H1 (cell line): ENCODE measurements at regions not wholly inside any gene's neighbourhood (a gene's known extent, or its start where the extent isn't known, plus 50 kb on each side); places are given as distances from the start of the nearest gene placed in this dataset.

Source experiments
- CTCF ChIA-PET: fragments of 300-600 bp; sonication (Branson Sonifier 250); formaldehyde crosslinking; loops from one replicate; lab custom pipeline; 2021; ENCODE audit not compliant: partially characterized antibody; lab: Charles Lee
- POLR2A ChIA-PET: fragments of 300-600 bp; sonication (Branson Sonifier 250); formaldehyde crosslinking; loops from one replicate; lab custom pipeline; 2021; ENCODE audit warnings: inconsistent platforms; ENCODE audit not compliant: partially characterized antibody; lab: Charles Lee
- DNase-seq, 2 experiments: peaks; one replicate each; pipeline versions ENCODE4 v3.0.0 to v3.0.0-alpha.2; 2010 to 2022; ENCODE audit warnings: low spot score in 2 of 2, low read depth in 1 of 2, mixed read lengths in 1 of 2
- FAIRE-seq: peaks from 2 replicates; lab custom pipeline; 2011; peaks lifted over from hg19 to GRCh38; lab: Jason Lieb, UNC
- H2AFZ ChIP-seq: 2 replicates; pipeline ENCODE4 v1.8.1; 2012; ENCODE audit warnings: low read length, inconsistent platforms
- H2AK5ac ChIP-seq: 2 replicates; pipeline ENCODE4 v1.6.1; 2013; ENCODE audit warnings: low read depth, low read length
- H2BK120ac ChIP-seq: replicated peaks from 2 replicates; pipeline ENCODE3; 2013; ENCODE audit warnings: low read depth, low read length, inconsistent platforms
- H2BK12ac ChIP-seq: 2 replicates; pipeline ENCODE4 v1.6.1; 2013; ENCODE audit warnings: low read depth, low read length
- H2BK15ac ChIP-seq: 2 replicates; pipeline ENCODE4 v1.6.1; 2013; ENCODE audit warnings: low read length
- H2BK20ac ChIP-seq: 2 replicates; pipeline ENCODE4 v1.6.1; 2013; ENCODE audit warnings: low read length
- H2BK5ac ChIP-seq: 2 replicates; pipeline ENCODE4 v1.6.1; 2013; ENCODE audit warnings: low read depth, low read length
- H3K14ac ChIP-seq: 2 replicates; pipeline ENCODE4 v1.6.1; 2013; ENCODE audit warnings: inconsistent platforms; ENCODE audit not compliant: insufficient read length
- H3K18ac ChIP-seq: 2 replicates; pipeline ENCODE4 v1.6.1; 2013; ENCODE audit warnings: low read length; ENCODE audit errors: extremely low read depth
- H3K23ac ChIP-seq: 2 replicates; pipeline ENCODE4 v1.6.1; 2013; ENCODE audit warnings: inconsistent platforms; ENCODE audit not compliant: insufficient read length
- H3K23me2 ChIP-seq: 2 replicates; pipeline ENCODE4 v1.6.1; 2013; ENCODE audit warnings: low read depth, low read length
- H3K27ac ChIP-seq: 2 replicates; pipeline ENCODE4 v1.6.1; 2011; ENCODE audit warnings: low read depth, low read length, inconsistent platforms
- H3K27me3 ChIP-seq, 4 experiments: replicated peaks in 1 of 4; 1 replicate in 1 of 4; 2 replicates in 3 of 4; pipeline versions ENCODE4 v1.6.1 to v1.8.1; 2011 to 2013; ENCODE audit warnings: low read length in 3 of 4, mild to moderate bottlenecking in 3 of 4, inconsistent platforms in 2 of 4, mixed read lengths in 2 of 4, moderate library complexity in 1 of 4; ENCODE audit not compliant: control insufficient read depth in 3 of 4, insufficient read depth in 3 of 4; ENCODE audit errors: extremely low read depth in 1 of 4
- H3K36me3 ChIP-seq, 4 experiments: 2 replicates each; pipeline versions ENCODE4 v1.6.1 to v1.8.1; 2011 to 2013; ENCODE audit warnings: mild to moderate bottlenecking in 4 of 4, low read length in 3 of 4, moderate library complexity in 2 of 4, control low read depth in 1 of 4, inconsistent platforms in 1 of 4; ENCODE audit not compliant: insufficient read depth in 4 of 4, control insufficient read depth in 2 of 4
- H3K4ac ChIP-seq: replicated peaks from 2 replicates; pipeline ENCODE3; 2013; ENCODE audit warnings: low read length, low read depth, mixed read lengths, inconsistent platforms; ENCODE audit not compliant: insufficient read length
- H3K4me1 ChIP-seq, 4 experiments: replicated peaks in 1 of 4; 1 replicate in 1 of 4; 2 replicates in 3 of 4; pipeline versions ENCODE4 v1.6.1 to v1.8.1; 2011 to 2013; ENCODE audit warnings: low read length in 3 of 4, inconsistent platforms in 2 of 4, mixed read lengths in 1 of 4; ENCODE audit not compliant: insufficient read depth in 4 of 4, control insufficient read depth in 3 of 4
- H3K4me2 ChIP-seq, 2 experiments: 2 replicates each; pipeline versions ENCODE4 v1.6.1 to v1.8.1; 2011 to 2013; ENCODE audit warnings: low read depth in 2 of 2, low read length in 2 of 2, control low read depth in 1 of 2, inconsistent platforms in 1 of 2, mild to moderate bottlenecking in 1 of 2; ENCODE audit not compliant: insufficient read depth in 1 of 2
- H3K4me3 ChIP-seq, 4 experiments: fragments of 200-600, 300-600 bp in 1 of 4; sonication (generic), shearing (Covaris generic), sonication (Bioruptor Twin) in 1 of 4; 2 replicates each; pipeline versions ENCODE4 v1.5.1 to v1.8.1; 2011 to 2016; ENCODE audit warnings: low read length in 4 of 4, low read depth in 3 of 4, control low read depth in 2 of 4, inconsistent platforms in 2 of 4, mild to moderate bottlenecking in 2 of 4, mixed read lengths in 1 of 4, moderate library complexity in 1 of 4; ENCODE audit not compliant: insufficient read depth in 2 of 4; ENCODE audit errors: extremely low read depth in 1 of 4
- H3K56ac ChIP-seq: replicated peaks from 2 replicates; pipeline ENCODE3; 2013; ENCODE audit warnings: low read depth, mild to moderate bottlenecking, mixed read lengths, low read length, inconsistent platforms; ENCODE audit not compliant: insufficient read length
- H3K79me1 ChIP-seq: 2 replicates; pipeline ENCODE4 v1.6.1; 2013; ENCODE audit warnings: low read depth, low read length, control low read depth
- H3K79me2 ChIP-seq, 2 experiments: 2 replicates each; pipeline versions ENCODE4 v1.6.1 to v1.8.1; 2012 to 2013; ENCODE audit warnings: low read length in 2 of 2, mild to moderate bottlenecking in 2 of 2, inconsistent platforms in 1 of 2; ENCODE audit not compliant: insufficient read depth in 2 of 2, control insufficient read depth in 1 of 2
- H3K9ac ChIP-seq, 4 experiments: replicated peaks in 1 of 4; 1 replicate in 1 of 4; 2 replicates in 3 of 4; pipeline versions ENCODE4 v1.6.1 to v1.8.1; 2011 to 2013; ENCODE audit warnings: low read depth in 3 of 4, low read length in 3 of 4, control low read depth in 2 of 4, mild to moderate bottlenecking in 2 of 4, moderate library complexity in 2 of 4, inconsistent platforms in 1 of 4; ENCODE audit errors: extremely low read depth in 1 of 4
- H3K9me3 ChIP-seq, 2 experiments: 2 replicates each; pipeline versions ENCODE4 v1.6.1 to v1.8.1; 2012 to 2013; ENCODE audit warnings: mild to moderate bottlenecking in 2 of 2, moderate library complexity in 2 of 2, control low read depth in 1 of 2, inconsistent platforms in 1 of 2, low read depth in 1 of 2, low read length in 1 of 2, mixed read lengths in 1 of 2; ENCODE audit not compliant: insufficient read depth in 2 of 2
- H4K20me1 ChIP-seq, 2 experiments: replicated peaks in 1 of 2; 2 replicates each; pipeline versions ENCODE3 to v1.8.1; 2011 to 2013; ENCODE audit warnings: inconsistent platforms in 2 of 2, low read length in 2 of 2, mild to moderate bottlenecking in 1 of 2; ENCODE audit not compliant: insufficient read depth in 2 of 2, control insufficient read depth in 1 of 2
- H4K5ac ChIP-seq: 2 replicates; pipeline ENCODE4 v1.6.1; 2013; ENCODE audit warnings: low read length, low read depth, mixed read lengths, inconsistent platforms; ENCODE audit not compliant: insufficient read length
- H4K8ac ChIP-seq: 2 replicates; pipeline ENCODE4 v1.8.0; 2013; ENCODE audit warnings: mild to moderate bottlenecking, moderate library complexity, low read length, inconsistent platforms; ENCODE audit not compliant: insufficient read depth; ENCODE audit errors: extremely low read depth
- H4K91ac ChIP-seq: replicated peaks from 2 replicates; pipeline ENCODE3; 2013; ENCODE audit warnings: low read length, mixed read lengths, inconsistent platforms; ENCODE audit not compliant: insufficient read length
- HDAC2 ChIP-seq, 2 experiments: fragments of 300-600 bp in 1 of 2; sonication (generic) in 1 of 2; IDR thresholded peaks; 2 replicates each; pipeline ENCODE4 v1.6.1; 2011 to 2012; ENCODE audit warnings: low read depth in 2 of 2, low read length in 2 of 2, mild to moderate bottlenecking in 2 of 2, moderate library complexity in 2 of 2, borderline replicate concordance in 1 of 2, inconsistent platforms in 1 of 2
- TCF12 ChIP-seq: IDR thresholded peaks from 2 replicates; pipeline ENCODE4 v1.6.1; 2011; ENCODE audit warnings: low read depth, mild to moderate bottlenecking, low read length
- WGBS, 2 experiments: shearing (Covaris generic) in 1 of 2; methylation state at CpG; one replicate each; pipeline versions ENCODE4 v1.1.6 to v1.1.7; 2013 to 2015; ENCODE audit warnings: low lambda C conversion rate in 2 of 2, mixed read lengths in 2 of 2, inconsistent platforms in 1 of 2, low coverage in 1 of 2, missing lambda C conversion rate in 1 of 2; ENCODE audit not compliant: insufficient replicate concordance in 2 of 2, insufficient coverage in 1 of 2, insufficient read length in 1 of 2; ENCODE audit errors: extremely low coverage in 1 of 2, missing lambda C conversion rate in 1 of 2; 5-methylcytosine and 5-hydroxymethylcytosine counted together
- TF ChIP-seq, protein P1 (sequence below), 3 experiments: IDR thresholded peaks; 1 replicate in 2 of 3; 2 replicates in 1 of 3; pipeline versions ENCODE4 v1.5.1 to v1.6.1; 2011; ENCODE audit warnings: low read length in 3 of 3, mild to moderate bottlenecking in 3 of 3, inconsistent platforms in 2 of 3, low read depth in 1 of 3, moderate library complexity in 1 of 3; ENCODE audit not compliant: insufficient read depth in 1 of 3; ENCODE audit errors: control extremely low read depth in 1 of 3

DNA sequence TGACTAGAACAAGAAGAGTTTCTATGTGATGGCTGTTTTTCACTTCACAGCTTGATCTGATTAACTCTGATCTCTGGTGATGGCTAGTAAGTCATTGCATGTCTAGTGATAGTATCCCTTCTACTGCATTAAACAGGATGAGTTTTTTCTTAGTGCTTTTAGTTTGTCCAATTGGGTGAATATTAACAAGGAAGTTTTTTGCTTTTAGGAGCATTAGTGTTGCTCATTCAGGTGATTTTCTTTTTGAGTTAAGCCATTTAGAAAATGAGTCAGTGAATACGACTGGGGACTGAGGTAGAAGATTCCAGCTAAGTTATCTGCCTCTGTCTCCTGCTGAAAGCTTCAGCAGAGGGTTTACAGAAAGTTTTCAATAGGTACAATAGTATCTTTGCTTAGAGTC lies 306.7 kb downstream of the PIK3C3 start:
- no peak overlapping the region for H3K27ac ChIP-seq
- H2AK5ac ChIP-seq: no peak overlapping the region
- no peak overlapping the region for H4K8ac ChIP-seq
- H3K23ac ChIP-seq: no peak overlapping the region
- no peak overlapping the region for H3K14ac ChIP-seq
- no peak overlapping the region for H4K91ac ChIP-seq
- H4K5ac ChIP-seq: no peak overlapping the region
- no peak overlapping the region for H2BK15ac ChIP-seq
- no peaks in the 10 kb centered on the region for H3K79me1 ChIP-seq
- TF ChIP-seq HDAC2 (IDR thresholded peaks at IDR 0.05; ENCODE audit: borderline replicate concordance in 1 of 2, low read depth in 2 of 2, low read length in 2 of 2) (no peak), TCF12 (no peak)
- TF ChIP-seq, protein P1, sequence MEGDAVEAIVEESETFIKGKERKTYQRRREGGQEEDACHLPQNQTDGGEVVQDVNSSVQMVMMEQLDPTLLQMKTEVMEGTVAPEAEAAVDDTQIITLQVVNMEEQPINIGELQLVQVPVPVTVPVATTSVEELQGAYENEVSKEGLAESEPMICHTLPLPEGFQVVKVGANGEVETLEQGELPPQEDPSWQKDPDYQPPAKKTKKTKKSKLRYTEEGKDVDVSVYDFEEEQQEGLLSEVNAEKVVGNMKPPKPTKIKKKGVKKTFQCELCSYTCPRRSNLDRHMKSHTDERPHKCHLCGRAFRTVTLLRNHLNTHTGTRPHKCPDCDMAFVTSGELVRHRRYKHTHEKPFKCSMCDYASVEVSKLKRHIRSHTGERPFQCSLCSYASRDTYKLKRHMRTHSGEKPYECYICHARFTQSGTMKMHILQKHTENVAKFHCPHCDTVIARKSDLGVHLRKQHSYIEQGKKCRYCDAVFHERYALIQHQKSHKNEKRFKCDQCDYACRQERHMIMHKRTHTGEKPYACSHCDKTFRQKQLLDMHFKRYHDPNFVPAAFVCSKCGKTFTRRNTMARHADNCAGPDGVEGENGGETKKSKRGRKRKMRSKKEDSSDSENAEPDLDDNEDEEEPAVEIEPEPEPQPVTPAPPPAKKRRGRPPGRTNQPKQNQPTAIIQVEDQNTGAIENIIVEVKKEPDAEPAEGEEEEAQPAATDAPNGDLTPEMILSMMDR (IDR thresholded peaks at IDR 0.05; ENCODE audit: control extremely low read depth in 1 of 3, insufficient read depth in 1 of 3, low read depth in 1 of 3, low read length in 3 of 3): no peak
- FAIRE-seq (no peak), DNase-seq (no peak)
- WGBS, 2 experiments: 95% methylated on average over 1 of the region's 1 CpG; no CpG with 5 or more reads in 1 of the 2 experiments
- H4K20me1 ChIP-seq: no peaks in the 10 kb centered on the region
- no peak overlapping the region for H3K56ac ChIP-seq
- ChIA-PET CTCF (interaction anchor here (0.7 to 1.2 kb wide), 3 partner anchors 12 to 208 kb away, joined by 3 to 5 read pairs (median 4); no protein-coding TSS in a partner anchor), POLR2A (no interaction called here)
- no peak overlapping the region for H2BK120ac ChIP-seq
- no peak overlapping the region for H3K9ac ChIP-seq
- no peak overlapping the region for H3K4me3 ChIP-seq
- no peak overlapping the region for H3K18ac ChIP-seq
- H3K27me3 ChIP-seq: peaks cover 0 to under 1% (median 0%) of the 10 kb centered on the region in 4 experiments; a peak in 1 of 7 replicates
- no peaks in the 10 kb centered on the region for H3K36me3 ChIP-seq
- H3K4ac ChIP-seq: no peak overlapping the region
- no peak overlapping the region for H2BK20ac ChIP-seq
- no peaks in the 10 kb centered on the region for H3K79me2 ChIP-seq
- no peaks in the 10 kb centered on the region for H3K4me1 ChIP-seq
- H3K4me2 ChIP-seq: no peak overlapping the region
- no peak overlapping the region for H2BK12ac ChIP-seq
- no peak overlapping the region for H2AFZ ChIP-seq
- no peaks in the 10 kb centered on the region for H3K23me2 ChIP-seq
- no peaks in the 10 kb centered on the region for H3K9me3 ChIP-seq
- no peak overlapping the region for H2BK5ac ChIP-seq
